Fibroblast of lung (primary cell): ENCODE measurements at regions not wholly inside any gene's neighbourhood (a gene's known extent, or its start where the extent isn't known, plus 50 kb on each side); places are given as distances from the start of the nearest gene placed in this dataset.

Experiments
- EZH2 ChIP-seq: IDR thresholded peaks from 2 replicates; pipeline ENCODE4 v1.5.1; 2012; ENCODE audit warnings: low read length, control low read depth, mild to moderate bottlenecking; ENCODE audit errors: missing control alignments
- TF ChIP-seq, protein P1 (sequence below), 2 donors: IDR thresholded peaks in 1 of 2; conservative IDR thresholded peaks in 1 of 2; 1 replicate in 1 of 2; 2 replicates in 1 of 2; pipeline ENCODE4 v1.5.1; 2011 to 2012; ENCODE audit warnings: low read length in 2 of 2, control low read depth in 1 of 2, inconsistent platforms in 1 of 2, low read depth in 1 of 2, mild to moderate bottlenecking in 1 of 2

DNA sequence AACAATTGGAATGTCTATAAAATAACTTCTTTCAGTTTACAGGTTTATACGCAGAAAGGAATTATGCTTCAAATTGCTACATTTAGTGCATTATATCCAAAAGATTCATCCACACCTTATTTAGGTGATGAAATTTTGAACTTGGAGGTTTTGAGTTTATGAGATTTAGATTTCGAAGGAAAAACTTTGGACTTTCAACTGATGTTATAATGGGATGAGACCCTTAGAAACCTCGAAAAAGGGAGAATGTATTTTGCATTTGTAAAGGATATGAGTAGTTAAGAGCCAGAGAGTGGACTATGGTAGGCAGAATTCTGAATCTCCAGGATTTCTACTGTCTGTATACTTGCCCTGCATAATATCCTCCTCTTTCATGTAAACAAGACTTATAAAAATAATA is 851.6 kb upstream of the MGAT4C start:
- TF ChIP-seq, protein P1, sequence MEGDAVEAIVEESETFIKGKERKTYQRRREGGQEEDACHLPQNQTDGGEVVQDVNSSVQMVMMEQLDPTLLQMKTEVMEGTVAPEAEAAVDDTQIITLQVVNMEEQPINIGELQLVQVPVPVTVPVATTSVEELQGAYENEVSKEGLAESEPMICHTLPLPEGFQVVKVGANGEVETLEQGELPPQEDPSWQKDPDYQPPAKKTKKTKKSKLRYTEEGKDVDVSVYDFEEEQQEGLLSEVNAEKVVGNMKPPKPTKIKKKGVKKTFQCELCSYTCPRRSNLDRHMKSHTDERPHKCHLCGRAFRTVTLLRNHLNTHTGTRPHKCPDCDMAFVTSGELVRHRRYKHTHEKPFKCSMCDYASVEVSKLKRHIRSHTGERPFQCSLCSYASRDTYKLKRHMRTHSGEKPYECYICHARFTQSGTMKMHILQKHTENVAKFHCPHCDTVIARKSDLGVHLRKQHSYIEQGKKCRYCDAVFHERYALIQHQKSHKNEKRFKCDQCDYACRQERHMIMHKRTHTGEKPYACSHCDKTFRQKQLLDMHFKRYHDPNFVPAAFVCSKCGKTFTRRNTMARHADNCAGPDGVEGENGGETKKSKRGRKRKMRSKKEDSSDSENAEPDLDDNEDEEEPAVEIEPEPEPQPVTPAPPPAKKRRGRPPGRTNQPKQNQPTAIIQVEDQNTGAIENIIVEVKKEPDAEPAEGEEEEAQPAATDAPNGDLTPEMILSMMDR (conservative IDR thresholded peaks at IDR 0.05 in 1 of 2, IDR thresholded peaks at IDR 0.05 in 1 of 2; ENCODE audit: low read depth in 1 of 2, low read length in 2 of 2), result no peak
- no peak for TF ChIP-seq EZH2
